HG03095 (cell line): ENCODE measurements at regions not wholly inside any gene's neighbourhood (a gene's known extent, or its start where the extent isn't known, plus 50 kb on each side); places are given as distances from the start of the nearest gene placed in this dataset.

ENCODE experiments used
- ATAC-seq: cut with Tn5 transposase; IDR thresholded peaks from one replicate; pipeline ENCODE4 v1.9.1; 2021; ENCODE audit warnings: moderate library complexity; ENCODE audit not compliant: unreplicated experiment

GRCh38 chr18:45119876-45120275 is 439.2 kb downstream of the SETBP1 start:
- ATAC-seq: no peak

DNA sequence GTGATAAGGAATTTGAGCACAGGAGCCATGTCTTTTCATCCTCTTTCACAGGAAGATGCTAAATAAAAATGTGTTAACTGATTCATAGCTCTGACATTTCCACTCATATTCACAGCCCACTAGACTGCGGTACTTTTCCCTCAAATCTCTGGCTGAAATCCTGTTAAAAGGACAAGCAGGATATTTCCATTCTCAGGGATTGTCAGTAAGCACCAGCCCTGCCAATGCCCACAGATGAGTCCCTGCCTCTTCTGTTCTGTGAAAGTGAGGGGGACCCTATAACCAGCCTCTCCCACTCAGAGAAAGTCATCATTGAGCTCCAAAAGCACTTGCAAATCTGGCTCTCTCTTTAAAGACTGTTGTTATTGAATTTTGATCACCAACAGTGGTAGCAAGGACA is 440.5 kb downstream of the SETBP1 start:
- no peak for ATAC-seq

- no peak for ATAC-seq
Observed at GRCh38 chr18:45122506-45122905, 441.8 kb downstream of the SETBP1 start.

GRCh38 chr18:45127405-45127804 is 446.7 kb downstream of the SETBP1 start:
- ATAC-seq: no peak

GRCh38 chr18:45133276-45133675 is 452.6 kb downstream of the SETBP1 start:
- ATAC-seq: no peak

DNA sequence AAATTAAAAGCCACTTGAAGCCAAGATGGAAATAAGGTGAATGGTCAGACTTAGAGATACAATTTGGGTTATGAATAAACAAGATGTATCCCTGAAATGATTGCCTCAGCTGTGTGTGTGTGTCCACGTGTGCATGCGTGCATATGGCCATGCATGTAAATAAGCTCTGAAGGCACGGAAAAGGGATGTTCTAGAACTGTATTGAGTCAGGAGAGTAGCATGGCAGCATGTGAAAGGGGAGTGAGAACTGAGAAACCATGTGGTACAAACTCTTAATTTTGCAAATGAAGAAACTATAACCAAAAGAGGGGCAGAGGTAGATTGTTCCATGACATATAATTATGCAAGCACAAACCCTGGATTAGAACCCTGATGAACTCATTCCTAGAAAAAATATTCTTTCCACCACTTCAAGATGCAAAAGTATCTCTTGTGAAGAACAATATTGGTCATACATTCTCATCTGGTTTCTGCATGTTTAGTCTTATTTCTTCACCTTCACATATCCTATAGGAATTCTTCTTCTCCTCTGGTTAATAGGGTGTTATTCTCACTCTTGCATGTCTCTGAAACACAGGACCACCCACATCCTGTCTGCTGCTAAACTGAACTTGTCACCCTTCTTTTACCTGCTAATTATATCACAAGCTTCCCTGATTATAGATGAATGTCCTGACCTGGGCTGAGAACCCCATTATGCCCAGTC is 455.8 kb downstream of the SETBP1 start:
- ATAC-seq: no peak

DNA sequence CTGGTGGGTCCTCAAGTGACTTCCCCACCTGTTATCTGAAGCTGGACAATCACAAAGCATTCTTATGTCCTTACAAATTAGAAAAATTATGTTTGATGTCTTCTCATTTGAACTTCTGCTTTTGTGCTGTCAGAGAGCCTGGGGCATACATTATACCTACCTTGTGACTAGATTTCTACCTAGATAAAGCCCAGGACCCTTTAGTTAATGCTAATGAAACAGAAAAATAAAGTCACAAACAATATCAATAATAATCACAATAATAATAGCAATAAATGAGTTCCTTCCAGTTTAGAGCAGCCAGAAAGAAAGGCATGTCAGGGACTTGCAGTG is 456.4 kb downstream of the SETBP1 start:
- ATAC-seq: no peak

DNA sequence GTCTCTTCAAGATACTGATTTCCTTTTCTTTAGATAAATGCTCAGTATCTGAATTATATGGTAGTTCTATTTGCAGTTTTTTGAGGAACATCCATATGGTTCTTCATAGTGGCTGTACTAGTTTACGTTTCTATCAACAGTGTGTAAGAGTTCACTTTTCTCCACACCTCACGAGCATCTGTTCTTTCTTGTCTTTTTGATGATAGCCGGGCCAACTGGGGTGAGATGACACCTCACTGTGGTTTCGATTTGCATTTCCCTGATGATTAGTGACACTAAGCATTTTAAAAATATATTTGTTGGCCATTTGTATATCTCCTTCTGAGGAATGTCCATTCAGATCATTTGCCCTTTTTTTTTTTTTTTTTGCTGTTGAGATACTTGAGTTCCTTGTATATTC is 458.8 kb downstream of the SETBP1 start:
- no peak for ATAC-seq

DNA sequence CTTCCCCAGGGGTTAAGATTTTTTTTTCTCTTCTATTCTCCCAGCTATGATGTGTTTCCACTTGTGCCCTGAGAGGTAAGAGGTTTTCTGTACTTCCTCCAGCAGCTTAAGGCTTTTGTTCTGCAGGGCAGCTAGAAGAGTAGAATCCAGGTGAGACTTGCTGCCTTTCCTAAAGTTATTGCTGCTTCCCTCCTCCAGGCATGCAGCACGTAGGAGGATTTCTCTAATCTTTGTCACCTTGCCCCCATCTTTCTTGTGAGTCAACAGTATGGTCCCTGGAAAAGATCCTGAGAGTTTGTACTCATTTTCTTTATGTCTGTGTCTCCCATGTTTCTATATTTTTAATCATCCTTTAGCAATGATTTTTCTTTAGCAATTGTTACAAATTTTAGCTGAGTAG is 462.2 kb downstream of the SETBP1 start:
- no peak for ATAC-seq

DNA sequence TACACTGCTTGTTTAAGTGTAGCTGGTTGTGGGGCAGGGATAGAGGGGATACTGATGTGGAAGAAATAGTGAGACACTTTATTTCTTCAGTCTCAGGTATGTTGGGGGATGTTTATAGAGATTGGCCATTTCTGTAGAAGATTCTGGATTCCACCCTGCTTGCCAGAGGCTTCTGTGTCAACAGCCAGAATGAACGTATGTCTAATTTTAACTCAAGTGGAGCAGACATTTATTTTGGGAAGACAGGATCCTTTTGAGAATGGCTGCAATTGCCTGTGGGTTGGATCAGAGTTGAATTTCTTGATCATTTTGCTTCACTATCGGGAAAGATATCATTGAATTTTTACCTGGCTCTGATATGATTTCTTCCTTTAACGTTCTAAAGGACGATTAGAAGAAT is 465.6 kb upstream of the SLC14A2 start:
- ATAC-seq: no peak

DNA sequence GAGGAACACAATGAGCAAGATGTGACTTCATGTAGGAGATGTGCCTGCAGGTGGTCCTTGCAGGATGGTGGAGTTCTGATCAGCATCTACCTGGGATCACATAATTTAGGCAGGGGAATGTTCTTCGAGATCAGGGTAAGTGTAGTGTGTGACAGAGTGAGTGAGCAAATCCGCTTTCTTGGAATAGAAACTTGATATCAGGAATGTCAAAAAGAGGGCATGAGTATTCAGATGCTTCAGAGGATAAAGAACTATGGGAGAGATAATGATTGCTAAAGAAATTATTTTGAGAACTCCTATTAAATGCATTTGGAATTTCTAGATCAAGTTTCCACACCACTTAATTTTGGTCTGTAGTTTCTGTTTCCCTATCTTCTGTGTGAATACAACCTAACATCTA is 463.6 kb upstream of the SLC14A2 start:
- ATAC-seq: no peak

- no peak for ATAC-seq
Observed at GRCh38 chr18:45155526-45155925, 459.8 kb upstream of the SLC14A2 start.

- no peak for ATAC-seq
Observed at GRCh38 chr18:45156946-45157345, 458.3 kb upstream of the SLC14A2 start.

DNA sequence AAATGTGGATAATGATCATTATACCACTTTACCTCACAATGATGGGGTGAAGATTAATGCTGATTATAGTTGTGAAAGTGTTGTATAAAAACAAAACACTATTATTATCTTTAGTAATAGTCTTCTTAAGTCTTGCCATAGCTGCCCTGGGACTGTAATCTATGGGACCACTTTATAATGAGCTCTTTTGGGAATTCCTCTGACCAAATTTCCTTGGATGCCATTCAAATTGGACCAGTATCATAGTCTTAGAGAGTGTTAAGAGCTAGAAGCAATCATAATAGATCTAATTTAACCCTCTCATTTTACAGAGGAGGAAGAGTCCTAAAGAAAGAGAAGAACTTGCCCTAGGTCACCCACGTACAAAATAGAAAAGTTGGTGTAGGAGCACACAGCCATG is 457.7 kb upstream of the SLC14A2 start:
- ATAC-seq: no peak

- peak; percentile 89 for ATAC-seq
Observed at GRCh38 chr18:45161850-45162249, 453.4 kb upstream of the SLC14A2 start.

- no peak for ATAC-seq
Observed at GRCh38 chr18:45163871-45164270, 451.4 kb upstream of the SLC14A2 start.

DNA sequence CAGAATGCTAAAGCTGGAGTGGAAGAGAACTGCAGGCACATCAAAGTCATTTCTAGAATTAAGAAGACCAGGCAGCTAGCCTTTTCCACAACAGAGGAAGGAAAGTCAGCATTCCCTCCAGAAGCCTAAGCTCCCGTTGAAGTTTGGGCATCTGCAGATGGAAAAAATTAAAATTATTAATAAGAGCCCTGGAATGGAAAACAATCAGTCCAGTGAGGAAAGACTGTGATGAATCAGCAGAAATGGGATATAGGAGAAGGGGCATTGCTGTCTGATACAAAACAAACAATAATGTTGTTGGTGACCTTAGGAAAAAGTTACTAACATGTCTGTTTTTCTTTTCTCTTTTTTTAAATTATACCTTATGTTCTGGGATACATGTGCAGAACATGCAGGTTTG is 450.7 kb upstream of the SLC14A2 start:
- ATAC-seq: no peak

DNA sequence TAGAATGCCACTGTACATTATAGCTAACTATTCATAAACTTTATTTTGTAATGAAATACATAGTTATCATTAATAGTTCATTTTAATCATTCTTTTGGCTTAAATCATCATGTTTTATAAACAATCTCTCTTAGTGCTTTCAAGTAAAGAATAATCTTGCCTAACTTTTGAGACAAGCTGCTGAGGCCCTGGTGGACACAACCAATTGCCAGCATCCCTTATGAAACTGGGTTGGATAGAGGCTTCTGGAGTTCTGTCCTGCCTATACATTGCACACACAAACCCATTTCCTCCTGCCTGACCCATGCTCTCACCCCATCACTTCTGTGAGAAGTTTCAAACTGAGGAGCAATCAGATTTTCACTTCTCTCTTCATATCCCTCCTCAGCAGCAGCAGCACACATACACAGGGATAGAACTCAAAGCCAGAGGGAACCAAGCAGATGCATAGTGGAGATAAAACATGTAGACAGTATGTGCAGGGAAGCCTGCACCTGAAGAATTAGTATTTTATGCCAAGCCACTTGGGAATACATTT is 450.0 kb upstream of the SLC14A2 start:
- no peak for ATAC-seq

DNA sequence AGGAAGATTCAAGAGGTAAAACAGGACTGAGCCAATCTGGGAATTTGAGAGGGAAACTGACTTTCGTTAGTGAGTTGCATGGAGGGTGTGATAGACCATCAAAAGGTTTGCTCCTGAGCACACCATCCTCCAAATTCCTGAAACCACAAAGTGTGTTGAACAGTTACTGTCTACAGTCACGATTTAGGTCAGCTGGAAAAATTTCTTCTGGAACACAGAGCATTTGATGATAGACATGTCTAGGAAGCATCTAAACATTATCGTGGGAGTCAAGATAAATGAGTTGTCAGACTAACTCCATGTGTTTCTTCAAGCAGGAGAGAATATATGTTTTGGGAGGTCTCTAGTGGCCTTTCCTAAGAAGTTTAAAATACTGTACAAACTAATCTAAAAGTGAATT is 449.4 kb upstream of the SLC14A2 start:
- no peak for ATAC-seq

DNA sequence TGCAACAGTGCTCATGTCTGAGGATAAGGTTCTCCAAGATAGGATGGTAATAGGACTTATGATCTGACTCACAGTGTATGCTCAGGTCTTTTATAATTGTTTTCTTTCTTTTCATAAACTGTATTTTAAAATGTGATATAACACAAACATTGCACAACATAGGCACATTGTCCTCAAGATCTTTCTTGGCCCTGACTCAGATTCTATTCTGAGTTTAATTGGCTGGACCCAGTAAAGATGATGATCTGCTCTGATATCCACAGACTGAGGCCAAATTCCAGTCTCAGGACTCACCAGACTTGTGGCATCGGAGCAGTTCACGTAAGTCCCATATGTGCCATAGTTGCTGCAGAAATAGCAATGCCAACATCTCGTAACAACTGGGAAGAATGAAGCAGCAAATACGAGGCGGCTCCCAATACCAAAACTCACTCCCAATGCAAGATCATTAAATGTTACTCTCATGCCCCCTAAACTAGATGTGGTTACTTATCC is 448.9 kb upstream of the SLC14A2 start:
- ATAC-seq: no peak

GRCh38 chr18:45166836-45167551 is 448.3 kb upstream of the SLC14A2 start:
- no peak for ATAC-seq

DNA sequence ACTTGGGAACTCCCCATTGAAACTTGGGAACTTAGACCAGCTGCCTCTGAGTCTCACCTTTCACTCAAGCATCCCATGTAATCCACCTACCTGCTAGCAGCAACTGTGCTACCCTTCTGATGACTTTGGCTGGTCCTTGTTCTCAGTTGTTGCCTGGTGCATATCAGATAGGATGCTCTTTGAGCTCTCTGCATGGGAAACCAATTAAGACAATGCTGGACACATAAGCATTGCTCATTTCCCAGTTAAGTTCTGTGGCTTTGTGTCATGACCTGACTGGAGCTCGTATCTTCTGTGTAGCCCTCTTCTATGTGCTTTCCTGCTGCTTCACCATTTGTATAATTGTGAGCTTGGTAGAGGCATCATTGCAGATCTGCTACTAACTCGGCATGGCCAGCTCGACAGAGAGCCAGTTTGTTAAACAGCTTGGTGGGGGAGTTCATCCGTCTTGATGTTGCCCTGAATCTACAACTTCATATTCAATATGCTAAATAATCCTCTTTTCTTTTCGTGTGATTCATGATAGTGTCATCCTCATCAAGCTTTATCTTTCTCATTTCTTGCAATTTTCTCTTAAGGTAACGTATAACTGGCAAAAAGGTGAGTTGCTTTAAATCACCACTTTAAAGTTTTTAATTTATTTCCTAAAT is 447.5 kb upstream of the SLC14A2 start:
- ATAC-seq: no peak
